NCI-H2196 treated with DMSO at 0.1 percent for 48 hours (cell line): ENCODE measurements at regions not wholly inside any gene's neighbourhood (a gene's known extent, or its start where the extent isn't known, plus 50 kb on each side); places are given as distances from the start of the nearest gene placed in this dataset.
"Not testable (repeated sequence)": the region's sequence is repeated elsewhere in the genome, so short reads cannot be mapped to it uniquely, and the experiment has no call there.

Experiments used
- DNase-seq: peaks from one replicate; lab custom pipeline; 2025; ENCODE audit not compliant: unreplicated experiment; lab: John Stamatoyannopoulos, UW

- DNase-seq = no peak
These were observed 51.3 kb upstream of the SUB1 start for GRCh38 chr5:32534041-32534440.

GRCh38 chr5:32531885-32532520 is 53.4 kb upstream of the SUB1 start:
- peak; percentile 42 for DNase-seq

- DNase-seq = not testable (repeated sequence)
These were observed 58.0 kb upstream of the SUB1 start for GRCh38 chr5:32527321-32527720.

GRCh38 chr5:32526810-32527209 is 58.5 kb upstream of the SUB1 start:
- DNase-seq = no peak

GRCh38 chr5:32523625-32524024 is 61.7 kb upstream of the SUB1 start:
- no peak for DNase-seq

GRCh38 chr5:32522429-32523143 is 62.8 kb upstream of the SUB1 start:
- no peak for DNase-seq

- no peak for DNase-seq
These were observed 63.9 kb upstream of the SUB1 start for GRCh38 chr5:32521481-32521880.

- DNase-seq = no peak
These were observed 64.4 kb upstream of the SUB1 start for GRCh38 chr5:32520972-32521371.

- no peak for DNase-seq
These were observed 65.0 kb upstream of the SUB1 start for GRCh38 chr5:32520356-32520755.

GRCh38 chr5:32519508-32519907 is 65.8 kb upstream of the SUB1 start:
- no peak for DNase-seq

- no peak for DNase-seq
These were observed 70.3 kb upstream of the ZFR start for GRCh38 chr5:32514806-32515205.

- no peak for DNase-seq
These were observed 68.4 kb upstream of the ZFR start for GRCh38 chr5:32512926-32513325.

- DNase-seq = no peak
These were observed 67.3 kb upstream of the ZFR start for GRCh38 chr5:32511776-32512374.

- DNase-seq = no peak
These were observed 66.3 kb upstream of the ZFR start for GRCh38 chr5:32510860-32511259.

- no peak for DNase-seq
These were observed 64.6 kb upstream of the ZFR start for GRCh38 chr5:32508806-32509805.

GRCh38 chr5:32507738-32508434 is 63.3 kb upstream of the ZFR start:
- no peak for DNase-seq

GRCh38 chr5:32506799-32507198 is 62.3 kb upstream of the ZFR start:
- no peak for DNase-seq

GRCh38 chr5:32506201-32506661 is 61.7 kb upstream of the ZFR start:
- DNase-seq = peak; percentile 41

GRCh38 chr5:32505756-32506155 is 61.2 kb upstream of the ZFR start:
- DNase-seq = no peak

- peak; percentile 97 for DNase-seq
These were observed 60.6 kb upstream of the ZFR start for GRCh38 chr5:32504989-32505596.
